ENCODE measurements at regions not wholly inside any gene's neighbourhood (a gene's known extent, or its start where the extent isn't known, plus 50 kb on each side); places are given as distances from the start of the nearest gene placed in this dataset.

- TF ChIP-seq POLR2AphosphoS5 (IDR thresholded peaks at IDR 0.05; ENCODE audit: low read depth, low read length) (no peak), SIN3A (IDR thresholded peaks at IDR 0.05; ENCODE audit: borderline replicate concordance, insufficient read depth, low read depth, low read length) (no peak), CTCF (IDR thresholded peaks at IDR 0.05) (peak; percentile 20; the same call in 1 of the 2 replicates), REST (IDR thresholded peaks at IDR 0.05; ENCODE audit: insufficient read depth in 1 of 2, low read depth in 2 of 2, low read length in 1 of 2) (no peak)
These were observed 84.0 kb downstream of the NAA11 start for GRCh38 chr4:79241846-79242245.

All from Panc1 (cell line).